GM18519 (cell line): ENCODE measurements at regions not wholly inside any gene's neighbourhood (a gene's known extent, or its start where the extent isn't known, plus 50 kb on each side); places are given as distances from the start of the nearest gene placed in this dataset.

Experiments
- ATAC-seq: cut with Tn5 transposase; IDR thresholded peaks from one replicate; pipeline ENCODE4 v1.9.1; 2021; ENCODE audit warnings: mild to moderate bottlenecking, moderate library complexity; ENCODE audit not compliant: unreplicated experiment, low FRiP score

DNA sequence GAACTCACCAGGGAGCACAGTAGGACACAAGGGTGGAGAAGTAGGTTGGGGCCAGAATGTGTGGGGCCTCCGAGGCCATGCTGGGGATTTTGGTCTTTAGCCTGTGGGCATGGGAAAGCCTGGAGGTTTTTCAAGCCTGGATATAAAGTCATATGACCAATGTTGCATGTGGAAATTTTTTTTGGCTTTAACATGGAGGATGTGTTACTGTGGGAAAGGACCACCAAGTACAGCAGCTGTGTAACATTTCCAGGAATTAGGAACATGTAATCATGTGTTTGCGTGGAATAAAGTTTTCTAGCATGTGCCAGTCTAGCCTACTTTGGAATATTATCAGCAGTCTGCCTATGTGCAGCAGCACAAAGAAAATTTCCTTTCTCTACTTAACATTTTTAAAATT is 78.5 kb downstream of the TNFSF18 start:
- ATAC-seq = no peak

- ATAC-seq = no peak
These were observed 77.3 kb downstream of the TNFSF18 start for GRCh38 chr1:172973424-172973823.

DNA sequence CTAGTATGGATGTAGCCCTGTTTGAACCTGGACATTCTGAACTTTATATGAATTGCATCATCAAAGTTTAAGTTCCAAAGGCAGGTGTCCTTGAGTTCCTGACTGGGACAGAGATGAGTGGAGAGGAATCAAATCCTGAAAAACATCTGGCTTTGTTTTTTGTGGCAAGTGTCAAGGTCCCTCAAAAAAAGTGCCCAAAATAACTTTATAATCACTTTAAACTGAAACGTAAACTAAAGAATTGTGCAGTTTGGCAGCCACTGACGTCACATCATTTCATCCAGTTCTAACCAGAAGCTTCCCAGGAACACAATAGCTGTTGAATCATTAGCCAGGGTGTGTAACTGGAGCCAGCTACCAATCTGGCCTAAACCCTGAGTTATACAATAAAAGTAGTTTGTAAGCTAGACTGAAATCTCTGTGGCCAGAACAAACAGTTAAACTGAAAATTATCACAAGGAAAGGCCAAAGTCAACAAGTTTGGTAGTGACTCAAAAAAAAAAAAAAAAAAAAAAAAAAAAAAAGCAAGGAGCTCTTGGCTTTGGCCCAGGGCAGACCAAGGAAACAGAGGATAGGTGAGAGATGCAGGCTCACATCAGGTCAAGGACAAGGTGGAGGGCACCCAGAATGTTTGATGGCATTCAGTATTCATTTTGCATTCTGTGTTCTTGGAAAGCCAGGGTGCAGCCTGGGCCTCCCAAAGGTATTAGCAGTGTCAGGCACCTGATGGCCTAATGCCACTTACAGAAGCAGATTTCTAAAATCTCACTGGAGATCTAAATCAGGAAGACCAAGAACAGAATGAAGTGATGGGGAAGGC is 74.3 kb downstream of the TNFSF18 start:
- no peak for ATAC-seq

GRCh38 chr1:172977296-172978017 is 73.3 kb downstream of the TNFSF18 start:
- ATAC-seq = no peak

GRCh38 chr1:172978595-172978994 is 72.1 kb downstream of the TNFSF18 start:
- ATAC-seq = no peak

DNA sequence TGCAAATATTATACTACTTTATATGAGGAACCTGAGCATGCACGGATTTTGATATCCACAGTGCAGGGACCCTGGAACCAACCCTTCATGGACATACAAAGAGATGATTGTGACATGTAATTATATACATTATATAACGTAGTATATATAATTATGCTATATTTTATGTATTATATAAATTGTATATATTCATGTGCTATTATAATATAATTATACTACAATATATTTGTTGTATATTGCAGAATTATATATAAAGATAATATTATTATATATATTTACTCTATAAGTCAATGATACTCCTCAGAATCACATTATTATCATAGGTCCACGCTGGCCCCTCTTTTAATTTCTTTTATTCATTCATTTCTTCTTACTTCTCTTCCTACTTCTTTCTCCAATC is 70.9 kb downstream of the TNFSF18 start:
- no peak for ATAC-seq

GRCh38 chr1:172980456-172980855 is 70.3 kb downstream of the TNFSF18 start:
- ATAC-seq = no peak

- no peak for ATAC-seq
These were observed 69.8 kb downstream of the TNFSF18 start for GRCh38 chr1:172980971-172981370.
